Stimulated activated naive CD8-positive, alpha-beta T cell treated with anti-CD3 and anti-CD28 coated beads, Interleukin-15, Interleukin-2, amounts not matched to agents 100 U/mL and 50 U/mL, for 24 hours (primary cell): ENCODE measurements at regions not wholly inside any gene's neighbourhood (a gene's known extent, or its start where the extent isn't known, plus 50 kb on each side); places are given as distances from the start of the nearest gene placed in this dataset.
A peak's percentile ranks its signal among the peaks of the same experiment; 100 is the strongest.

ENCODE experiments used
- ATAC-seq: fragments of 150-1000 bp; cut with Tn5 transposase; one replicate; pipeline ENCODE4 v1.10.0; 2021
- DNase-seq: peaks from one replicate; pipeline ENCODE4 v3.0.0; 2021

GRCh38 chr10:107589081-107589480 is 424.6 kb upstream of the SORCS1 start:
- ATAC-seq = no peak
- no peak for DNase-seq

- no peak for DNase-seq
- no peak for ATAC-seq
These were observed 421.1 kb upstream of the SORCS1 start for GRCh38 chr10:107585630-107586029.

DNA sequence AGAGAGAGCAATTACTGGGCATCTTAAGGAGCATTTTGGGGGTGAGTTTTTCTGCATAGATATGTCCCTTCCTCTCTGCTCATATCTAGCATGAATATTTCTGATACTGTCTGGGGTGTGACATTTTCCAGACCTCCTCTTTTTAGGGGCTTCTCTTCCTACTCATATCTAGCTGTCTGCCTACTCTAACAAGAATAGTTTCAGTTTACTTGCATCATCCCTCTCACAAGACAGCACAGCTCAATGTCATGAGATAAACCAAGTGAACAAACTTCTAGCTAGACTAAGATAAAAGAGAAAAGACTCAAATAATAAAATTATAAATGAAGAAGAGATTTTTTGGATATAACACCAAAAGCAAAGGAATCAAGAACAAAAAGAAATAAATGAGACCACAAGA is 419.5 kb upstream of the SORCS1 start:
- DNase-seq (no peak), ATAC-seq (no peak)

GRCh38 chr10:107579970-107580369 is 415.5 kb upstream of the SORCS1 start:
- ATAC-seq (no peak), DNase-seq (no peak)

- no peak for ATAC-seq
- no peak for DNase-seq
These were observed 412.7 kb upstream of the SORCS1 start for GRCh38 chr10:107577221-107577620.

DNA sequence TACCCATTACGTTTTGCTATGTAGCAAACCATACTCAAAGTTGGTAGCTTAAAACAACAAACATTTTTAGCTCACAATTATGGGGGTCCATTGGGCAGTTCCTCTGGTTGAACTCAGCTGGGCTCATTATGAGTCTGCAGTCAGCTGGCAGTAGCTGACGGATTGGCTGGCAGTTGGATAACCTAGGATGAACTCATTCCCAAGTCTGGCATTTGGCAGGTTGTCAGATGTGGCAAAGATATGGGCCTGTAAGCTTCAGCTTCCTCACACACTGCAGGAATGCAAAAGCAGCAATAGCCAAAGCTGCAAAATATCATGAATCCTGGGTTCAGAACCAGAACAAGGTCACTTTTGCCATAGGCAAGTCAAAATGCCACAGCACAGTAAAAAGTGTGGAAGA is 412.2 kb upstream of the SORCS1 start:
- no peak for DNase-seq
- ATAC-seq = no peak

- DNase-seq (no peak), ATAC-seq (no peak)
These were observed 400.5 kb upstream of the SORCS1 start for GRCh38 chr10:107565014-107565413.

GRCh38 chr10:107561136-107561650 is 396.7 kb upstream of the SORCS1 start:
- DNase-seq (no peak), ATAC-seq (no peak)

- ATAC-seq = no peak
- no peak for DNase-seq
These were observed 393.4 kb upstream of the SORCS1 start for GRCh38 chr10:107557916-107558315.

GRCh38 chr10:107554333-107554732 is 389.8 kb upstream of the SORCS1 start:
- DNase-seq (no peak), ATAC-seq (no peak)

DNA sequence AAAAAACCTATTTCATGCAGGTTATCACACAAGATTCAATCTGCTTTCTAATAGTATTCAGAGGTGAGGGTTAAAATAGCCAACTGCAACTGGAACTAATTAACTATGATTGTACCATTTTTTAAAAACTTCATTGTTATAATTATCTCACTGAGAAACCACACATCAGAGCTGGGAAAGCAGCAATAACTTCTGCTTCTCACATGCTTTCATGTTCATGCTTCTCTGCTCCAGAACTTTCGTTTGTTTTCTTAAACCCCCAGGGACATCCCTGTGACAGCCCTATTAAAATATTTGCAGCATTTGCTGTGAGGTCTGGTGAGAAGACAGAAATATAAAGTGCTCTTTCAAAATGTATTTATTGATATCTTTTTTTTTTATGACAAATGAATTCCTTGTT is 389.0 kb upstream of the SORCS1 start:
- ATAC-seq = no peak
- DNase-seq = no peak

DNA sequence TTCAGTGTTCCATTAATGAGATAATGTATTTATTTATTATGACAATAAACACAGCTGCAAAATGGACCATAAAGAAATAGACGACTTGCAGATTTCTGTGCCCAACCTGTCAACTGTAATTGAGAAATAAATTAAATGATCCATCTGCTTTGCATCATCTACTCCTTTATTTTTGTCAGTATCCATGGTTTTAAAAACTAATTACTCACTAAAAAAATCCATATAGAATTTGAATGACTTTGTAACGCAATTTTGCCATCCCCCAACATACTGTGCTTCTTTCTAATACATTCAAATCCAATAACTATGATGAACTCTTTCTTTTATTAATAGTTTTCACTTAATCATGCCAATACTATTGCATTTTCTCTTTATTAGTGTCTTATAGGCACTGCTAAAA is 388.5 kb upstream of the SORCS1 start:
- ATAC-seq (no peak), DNase-seq (no peak)

DNA sequence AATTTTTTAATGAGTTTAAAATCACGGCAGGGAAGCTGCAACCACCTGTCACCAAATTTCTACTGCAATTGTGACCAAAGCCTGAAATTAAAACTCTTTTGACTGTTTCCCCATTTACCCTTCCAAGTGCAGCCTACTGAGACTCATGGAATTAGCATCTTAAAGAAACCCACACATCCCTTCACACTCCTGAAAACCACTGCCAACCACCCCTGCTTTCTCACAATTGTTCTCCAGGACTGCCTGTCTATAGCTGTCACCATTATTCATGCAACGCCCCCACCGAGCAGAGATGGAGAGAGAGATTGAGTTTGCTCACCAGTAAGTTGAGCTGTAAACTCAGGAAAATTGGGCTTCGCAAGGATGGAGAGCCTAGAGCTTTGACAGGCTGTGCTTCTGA is 383.8 kb upstream of the SORCS1 start:
- ATAC-seq (no peak), DNase-seq (no peak)

- DNase-seq (no peak), ATAC-seq (no peak)
These were observed 382.5 kb upstream of the SORCS1 start for GRCh38 chr10:107546986-107547385.

DNA sequence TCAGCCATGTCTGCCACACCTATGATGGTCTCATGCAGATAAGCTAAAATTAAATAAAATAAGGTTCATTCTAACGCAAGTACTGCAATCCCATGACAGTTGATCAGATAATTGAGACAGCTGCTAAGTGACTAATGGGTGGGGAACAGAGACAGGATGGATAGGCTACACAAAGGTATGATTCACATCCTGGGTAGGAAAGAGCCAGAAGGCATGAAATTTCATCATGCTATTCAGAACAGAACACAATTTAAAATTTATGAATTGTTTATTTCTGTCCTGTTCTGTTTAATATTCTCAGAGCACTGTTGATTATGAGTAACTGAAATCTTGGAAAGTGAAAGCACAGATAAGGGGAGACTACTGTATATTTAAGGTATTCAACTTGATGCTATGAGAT is 381.8 kb upstream of the SORCS1 start:
- ATAC-seq (no peak), DNase-seq (no peak)

- ATAC-seq (no peak), DNase-seq (no peak)
These were observed 381.2 kb upstream of the SORCS1 start for GRCh38 chr10:107545717-107546116.

GRCh38 chr10:107544706-107545520 is 380.4 kb upstream of the SORCS1 start:
- DNase-seq (no peak), ATAC-seq (peak; percentile 9)

DNA sequence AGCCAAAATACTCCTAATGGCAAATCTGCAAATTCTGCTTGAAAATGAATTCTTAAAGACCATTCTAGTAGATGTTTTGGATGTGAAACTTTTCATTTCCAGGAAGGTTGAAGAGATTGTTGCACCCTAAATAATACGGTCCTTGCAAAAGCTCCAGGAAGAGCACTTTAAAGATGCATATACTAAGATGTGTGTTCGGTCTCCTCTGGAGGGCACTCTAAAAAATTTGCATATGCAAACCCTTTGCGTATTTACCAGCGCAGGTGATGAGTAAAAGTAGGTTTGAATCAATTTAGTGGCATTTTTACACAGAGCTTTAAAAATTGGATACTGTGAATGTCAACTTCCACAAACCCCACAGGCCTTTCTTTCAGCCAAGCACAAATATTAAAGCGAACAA is 378.1 kb upstream of the SORCS1 start:
- ATAC-seq = no peak
- no peak for DNase-seq

GRCh38 chr10:107542016-107542415 is 377.5 kb upstream of the SORCS1 start:
- no peak for ATAC-seq
- no peak for DNase-seq

GRCh38 chr10:107540981-107541380 is 376.5 kb upstream of the SORCS1 start:
- DNase-seq (no peak), ATAC-seq (no peak)

DNA sequence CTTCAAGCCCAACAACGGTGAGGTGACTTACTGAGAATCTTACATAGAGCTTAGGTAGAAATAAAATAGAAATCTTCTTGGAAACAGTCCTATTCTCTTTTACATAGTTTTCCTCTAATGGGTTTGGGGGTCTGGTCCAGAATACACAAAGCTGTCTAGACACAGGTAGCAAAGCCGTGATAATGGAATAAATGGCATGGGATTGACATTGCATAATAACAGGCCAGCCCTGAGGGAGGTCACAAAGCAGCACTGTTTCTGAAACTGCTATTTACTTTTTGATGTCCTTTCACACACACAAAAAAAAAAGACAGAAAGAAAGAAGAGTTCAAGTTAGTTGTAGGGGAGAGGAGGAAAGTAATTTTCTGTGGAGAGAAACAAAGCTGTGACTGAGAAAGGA is 364.8 kb upstream of the SORCS1 start:
- ATAC-seq (no peak), DNase-seq (no peak)

- DNase-seq = no peak
- no peak for ATAC-seq
These were observed 355.8 kb upstream of the SORCS1 start for GRCh38 chr10:107520348-107520747.

DNA sequence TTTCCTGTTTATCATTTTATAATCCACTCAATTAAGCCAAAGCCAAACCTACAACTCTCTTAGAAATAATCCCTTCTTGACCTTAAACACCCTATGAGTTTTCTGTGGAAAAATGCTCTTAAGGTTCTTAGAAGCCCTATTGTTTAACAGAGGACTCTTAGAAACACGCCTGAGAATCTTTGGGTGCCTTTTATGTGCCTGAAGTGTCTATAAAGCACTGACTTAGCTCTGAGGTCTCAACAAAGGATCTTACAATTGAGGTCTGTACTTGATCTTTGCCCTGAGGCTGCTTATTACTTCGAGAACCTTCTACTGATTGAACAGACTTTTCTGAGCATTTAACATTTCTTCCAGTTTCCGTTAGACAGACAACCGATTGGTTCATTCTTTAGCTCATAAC is 353.3 kb upstream of the SORCS1 start:
- ATAC-seq (no peak), DNase-seq (no peak)

GRCh38 chr10:107516349-107516748 is 351.8 kb upstream of the SORCS1 start:
- ATAC-seq (no peak), DNase-seq (no peak)
